Gastroesophageal sphincter (tissue), 4 donors: ENCODE measurements at regions not wholly inside any gene's neighbourhood (a gene's known extent, or its start where the extent isn't known, plus 50 kb on each side); places are given as distances from the start of the nearest gene placed in this dataset.

Experiments used
- ATAC-seq: fragments of 150-250 bp; one replicate; pipeline ENCODE4 v1.9.1; 2016; ENCODE audit warnings: mild to moderate bottlenecking, moderate library complexity
- H3K27ac ChIP-seq, 4 donors: fragments of 200-600 bp; sonication (generic) in 3 of 4; 1 replicate in 3 of 4; 2 replicates in 1 of 4; pipeline ENCODE4 v1.5.1; 2016 to 2019
- H3K27me3 ChIP-seq: fragments of 200-600 bp; sonication (generic); one replicate; pipeline ENCODE4 v1.5.1; 2019
- H3K36me3 ChIP-seq, 2 donors: fragments of 200-600 bp; sonication (generic); one replicate each; pipeline ENCODE4 v1.5.1; 2019; ENCODE audit warnings: control low read depth in 1 of 2
- H3K4me1 ChIP-seq, 3 donors: fragments of 200-600 bp; sonication (generic); 1 replicate in 2 of 3; 2 replicates in 1 of 3; pipeline ENCODE4 v1.5.1; 2016 to 2019; ENCODE audit warnings: control low read depth in 2 of 3
- H3K4me3 ChIP-seq, 2 donors: fragments of 200-600 bp; sonication (generic); one replicate each; pipeline ENCODE4 v1.5.1; 2019; ENCODE audit warnings: mild to moderate bottlenecking in 1 of 2, moderate library complexity in 1 of 2
- H3K9me3 ChIP-seq, 3 donors: fragments of 200-600 bp; sonication (generic); one replicate each; pipeline ENCODE4 v1.5.1; 2017 to 2019; ENCODE audit warnings: control low read depth in 2 of 3
- CTCF ChIP-seq, 4 experiments: fragments of 200-600 bp in 2 of 4; fragments of 450-650 bp in 2 of 4; sonication (generic) in 1 of 4; IDR thresholded peaks; one replicate each; pipeline ENCODE4 v1.5.1; 2017 to 2019; ENCODE audit warnings: antibody characterized with exemption in 4 of 4, mild to moderate bottlenecking in 2 of 4, moderate library complexity in 2 of 4
- EP300 ChIP-seq: sonication (generic); formaldehyde crosslinking; IDR thresholded peaks from one replicate; pipeline ENCODE4 v1.6.1; 2017; ENCODE audit warnings: antibody characterized with exemption, mild to moderate bottlenecking
- POLR2A ChIP-seq, 2 donors: fragments of 450-650 bp; IDR thresholded peaks; one replicate each; pipeline ENCODE4 v1.6.1; 2017; ENCODE audit warnings: antibody characterized with exemption in 2 of 2, mild to moderate bottlenecking in 2 of 2, moderate library complexity in 1 of 2
- POLR2AphosphoS5 ChIP-seq: sonication (generic); formaldehyde crosslinking; IDR thresholded peaks from one replicate; pipeline ENCODE4 v1.6.1; 2017; ENCODE audit warnings: antibody characterized with exemption
- whole genome bisulfite sequencing, 2 donors: methylation state at CpG; one replicate each; pipeline ENCODE4 v1.1.5; 2018; ENCODE audit warnings: low coverage in 1 of 2; 5-methylcytosine and 5-hydroxymethylcytosine counted together

GRCh38 chr4:3833326-3833989 lies 67.3 kb downstream of the ADRA2C start:
- no peak for ATAC-seq
- H3K9me3 ChIP-seq, result peaks cover 0 to 12% (median 0%) of the 10 kb centered on the region in 3 donors
- no peaks in the 10 kb centered on the region for H3K4me1 ChIP-seq
- H3K4me3 ChIP-seq, result no peak overlapping the region
- 70 to 84% methylated on average over 7 to 8 of the region's 18 CpGs for WGBS, 2 donors
- TF ChIP-seq EP300 (no peak), POLR2AphosphoS5 (no peak), POLR2A (IDR thresholded peaks at IDR 0.05) (no peak), CTCF (IDR thresholded peaks at IDR 0.05) (no peak)
- peaks cover 50% of the 10 kb centered on the region for H3K27me3 ChIP-seq
- H3K27ac ChIP-seq, result no peak overlapping the region
- no peaks in the 10 kb centered on the region for H3K36me3 ChIP-seq

GRCh38 chr4:3834186-3834662 lies 68.0 kb downstream of the ADRA2C start:
- ATAC-seq, result no peak
- peaks cover 56% of the 10 kb centered on the region for H3K27me3 ChIP-seq
- no peak overlapping the region for H3K4me3 ChIP-seq
- H3K27ac ChIP-seq, result no peak overlapping the region
- TF ChIP-seq POLR2AphosphoS5, result no peak
- TF ChIP-seq CTCF (IDR thresholded peaks at IDR 0.05), result no peak
- TF ChIP-seq EP300, result no peak
- TF ChIP-seq POLR2A (IDR thresholded peaks at IDR 0.05), result no peak
- H3K4me1 ChIP-seq, result no peaks in the 10 kb centered on the region
- peaks cover 0 to 16% (median 0%) of the 10 kb centered on the region in 3 donors for H3K9me3 ChIP-seq
- H3K36me3 ChIP-seq, result no peaks in the 10 kb centered on the region
- WGBS, 2 donors, result 14 to 34% methylated on average over 6 to 8 of the region's 15 CpGs

- no peak overlapping the region for H3K27ac ChIP-seq
- peaks cover 56% of the 10 kb centered on the region for H3K27me3 ChIP-seq
- H3K4me3 ChIP-seq, result no peak overlapping the region
- WGBS, 2 donors, result 0 to 36% methylated on average over 1 to 13 of the region's 18 CpGs
- no peak for ATAC-seq
- peaks cover 0 to 16% (median 0%) of the 10 kb centered on the region in 3 donors for H3K9me3 ChIP-seq
- TF ChIP-seq EP300 (no peak), POLR2A (IDR thresholded peaks at IDR 0.05) (no peak), CTCF (IDR thresholded peaks at IDR 0.05) (no peak), POLR2AphosphoS5 (no peak)
- H3K4me1 ChIP-seq, result no peaks in the 10 kb centered on the region
- H3K36me3 ChIP-seq, result no peaks in the 10 kb centered on the region
Observed at GRCh38 chr4:3834663-3835521, 68.7 kb downstream of the ADRA2C start.

GRCh38 chr4:3835527-3836405 lies 69.6 kb downstream of the ADRA2C start:
- H3K4me1 ChIP-seq, result no peaks in the 10 kb centered on the region
- H3K27me3 ChIP-seq, result peaks cover 60% of the 10 kb centered on the region
- WGBS, 2 donors, result 17% methylated on average over 1 of the region's 22 CpGs; no CpG with 5 or more reads in 1 of the 2 donors
- no peak for TF ChIP-seq CTCF (IDR thresholded peaks at IDR 0.05)
- TF ChIP-seq EP300, result no peak
- no peak for TF ChIP-seq POLR2A (IDR thresholded peaks at IDR 0.05)
- TF ChIP-seq POLR2AphosphoS5, result no peak
- no peak overlapping the region for H3K4me3 ChIP-seq
- H3K36me3 ChIP-seq, result no peaks in the 10 kb centered on the region
- H3K9me3 ChIP-seq, result peaks cover 0 to 16% (median 0%) of the 10 kb centered on the region in 3 donors
- no peak for ATAC-seq
- H3K27ac ChIP-seq, result no peak overlapping the region
